ENCODE measurements at regions not wholly inside any gene's neighbourhood (a gene's known extent, or its start where the extent isn't known, plus 50 kb on each side); places are given as distances from the start of the nearest gene placed in this dataset.

DNA sequence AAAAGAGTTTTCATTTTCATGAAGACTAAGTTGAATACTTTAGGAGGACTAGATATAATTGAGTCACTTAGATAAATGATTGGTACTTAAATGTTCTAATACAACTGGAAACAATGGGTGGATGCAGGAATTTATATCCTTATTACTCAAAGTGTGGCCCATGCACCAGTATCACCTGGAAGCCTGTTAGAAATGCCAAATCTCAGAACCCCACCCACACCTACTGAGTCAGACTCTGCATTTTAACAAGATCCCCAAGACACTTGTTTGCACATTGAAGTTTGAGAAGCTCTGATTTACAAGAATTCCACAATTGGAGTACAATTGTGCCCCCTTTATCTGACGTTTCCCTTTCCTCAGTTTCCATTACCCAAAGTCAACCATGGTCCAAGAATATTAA is 239.0 kb downstream of the AUH start:
- no peaks in the 10 kb centered on the region for H3K36me3 ChIP-seq (ENCODE audit: control insufficient read depth, insufficient read depth, low read length)
- H3K9me3 ChIP-seq (ENCODE audit: control insufficient read depth, insufficient read depth, low read depth, low read length) = no peaks in the 10 kb centered on the region; the same call in 1 of the 2 replicates
- H3K4me1 ChIP-seq (ENCODE audit: control insufficient read depth, insufficient read depth, low read length) = 0 out of 2 replicates have a peak, but pooled peaks cover 3% of the 10 kb centered on the region
- ATAC-seq (no peak), DNase-seq (ENCODE audit: low read depth, low spot score) (no peak)
- POLR2A ChIA-PET = no interaction called here
- TF ChIP-seq REST (IDR thresholded peaks at IDR 0.05; ENCODE audit: insufficient read depth in 1 of 2, low read depth in 2 of 2, low read length in 1 of 2) (no peak), CTCF (IDR thresholded peaks at IDR 0.05) (no peak), SIN3A (IDR thresholded peaks at IDR 0.05; ENCODE audit: borderline replicate concordance, insufficient read depth, low read depth, low read length) (no peak)
- H3K4me3 ChIP-seq (ENCODE audit: low read depth in 2 of 2, low read length in 2 of 2) = no peak overlapping the region
- in situ Hi-C loops (cut with HindIII; ENCODE audit: low pct_unique_long_range_greater_than_20kb, low sequenced_read_pairs) = no loop called here
- intact Hi-C loops (cut with micrococcal nuclease; ENCODE audit: unreplicated experiment) = no loop called here
- H3K27ac ChIP-seq (ENCODE audit: low read length) = no peak overlapping the region
- no peaks in the 10 kb centered on the region for H3K27me3 ChIP-seq (ENCODE audit: control insufficient read depth, insufficient read depth, low read length)
- CTCF ChIA-PET = no interaction called here
- BruUV-seq (replicated peaks) = no TSS peak

GRCh38 chr9:91126761-91127445 is 234.8 kb downstream of the AUH start:
- no peaks in the 10 kb centered on the region for H3K36me3 ChIP-seq (ENCODE audit: control insufficient read depth, insufficient read depth, low read length)
- no peaks in the 10 kb centered on the region for H3K27me3 ChIP-seq (ENCODE audit: control insufficient read depth, insufficient read depth, low read length)
- ChIA-PET CTCF (no interaction called here), POLR2A (no interaction called here)
- DNase-seq (ENCODE audit: low read depth, low spot score) (no peak), ATAC-seq (no peak)
- TF ChIP-seq REST (IDR thresholded peaks at IDR 0.05; ENCODE audit: insufficient read depth in 1 of 2, low read depth in 2 of 2, low read length in 1 of 2) = no peak
- TF ChIP-seq SIN3A (IDR thresholded peaks at IDR 0.05; ENCODE audit: borderline replicate concordance, insufficient read depth, low read depth, low read length) = no peak
- TF ChIP-seq TCF7L2 (IDR thresholded peaks at IDR 0.05; ENCODE audit: low read depth, low read length) = no peak
- TF ChIP-seq POLR2AphosphoS5 (IDR thresholded peaks at IDR 0.05; ENCODE audit: low read depth, low read length) = no peak
- TF ChIP-seq CTCF (IDR thresholded peaks at IDR 0.05) = no peak
- intact Hi-C loops (cut with micrococcal nuclease; ENCODE audit: unreplicated experiment) = no loop called here
- no peaks in the 10 kb centered on the region; the same call in 1 of the 2 replicates for H3K4me1 ChIP-seq (ENCODE audit: control insufficient read depth, insufficient read depth, low read length)
- H3K9me3 ChIP-seq (ENCODE audit: control insufficient read depth, insufficient read depth, low read depth, low read length) = no peaks in the 10 kb centered on the region; the same call in 1 of the 2 replicates
- H3K4me3 ChIP-seq (ENCODE audit: low read depth in 2 of 2, low read length in 2 of 2) = no peak overlapping the region
- no TSS peak for BruUV-seq (replicated peaks)
- H3K27ac ChIP-seq (ENCODE audit: low read length) = no peak overlapping the region
- in situ Hi-C loops (cut with HindIII; ENCODE audit: low pct_unique_long_range_greater_than_20kb, low sequenced_read_pairs) = no loop called here
